ENCODE measurements at regions not wholly inside any gene's neighbourhood (a gene's known extent, or its start where the extent isn't known, plus 50 kb on each side); places are given as distances from the start of the nearest gene placed in this dataset.

- DNase-seq (ENCODE audit: low read depth, low spot score) (no peak), ATAC-seq (no peak)
- TF ChIP-seq REST (IDR thresholded peaks at IDR 0.05; ENCODE audit: insufficient read depth in 1 of 2, low read depth in 2 of 2, low read length in 1 of 2) (no peak), POLR2AphosphoS5 (IDR thresholded peaks at IDR 0.05; ENCODE audit: low read depth, low read length) (no peak), SIN3A (IDR thresholded peaks at IDR 0.05; ENCODE audit: borderline replicate concordance, insufficient read depth, low read depth, low read length) (no peak), TCF7L2 (IDR thresholded peaks at IDR 0.05; ENCODE audit: low read depth, low read length) (no peak), CTCF (IDR thresholded peaks at IDR 0.05) (no peak)
- ChIA-PET POLR2A (no interaction called here), CTCF (no interaction called here)
- Histone ChIP-seq H3K27ac (ENCODE audit: low read length) (no peak overlapping the region), H3K27me3 (ENCODE audit: control insufficient read depth, insufficient read depth, low read length) (no peaks in the 10 kb centered on the region), H3K4me1 (ENCODE audit: control insufficient read depth, insufficient read depth, low read length) (no peaks in the 10 kb centered on the region), H3K36me3 (ENCODE audit: control insufficient read depth, insufficient read depth, low read length) (no peaks in the 10 kb centered on the region), H3K9me3 (ENCODE audit: control insufficient read depth, insufficient read depth, low read depth, low read length) (no peaks in the 10 kb centered on the region), H3K4me3 (ENCODE audit: low read depth in 2 of 2, low read length in 2 of 2) (no peak overlapping the region)
- in situ Hi-C loops (cut with HindIII; ENCODE audit: low pct_unique_long_range_greater_than_20kb, low sequenced_read_pairs), result no loop called here
- intact Hi-C loops (cut with micrococcal nuclease; ENCODE audit: unreplicated experiment), result no loop called here
- no TSS peak for BruUV-seq (replicated peaks)
Measured at GRCh38 chr16:55043499-55043898, 112.8 kb downstream of the IRX5 start.

GRCh38 chr16:55044201-55044975, 113.7 kb downstream of the IRX5 start:
- no TSS peak for BruUV-seq (replicated peaks)
- Histone ChIP-seq H3K36me3 (ENCODE audit: control insufficient read depth, insufficient read depth, low read length) (no peaks in the 10 kb centered on the region), H3K4me1 (ENCODE audit: control insufficient read depth, insufficient read depth, low read length) (no peaks in the 10 kb centered on the region), H3K9me3 (ENCODE audit: control insufficient read depth, insufficient read depth, low read depth, low read length) (no peaks in the 10 kb centered on the region), H3K27me3 (ENCODE audit: control insufficient read depth, insufficient read depth, low read length) (no peaks in the 10 kb centered on the region), H3K4me3 (ENCODE audit: low read depth in 2 of 2, low read length in 2 of 2) (no peak overlapping the region), H3K27ac (ENCODE audit: low read length) (no peak overlapping the region)
- in situ Hi-C loops (cut with HindIII; ENCODE audit: low pct_unique_long_range_greater_than_20kb, low sequenced_read_pairs), result no loop called here
- DNase-seq (ENCODE audit: low read depth, low spot score) (no peak), ATAC-seq (no peak)
- TF ChIP-seq TCF7L2 (IDR thresholded peaks at IDR 0.05; ENCODE audit: low read depth, low read length) (no peak), CTCF (IDR thresholded peaks at IDR 0.05) (no peak), SIN3A (IDR thresholded peaks at IDR 0.05; ENCODE audit: borderline replicate concordance, insufficient read depth, low read depth, low read length) (no peak), POLR2AphosphoS5 (IDR thresholded peaks at IDR 0.05; ENCODE audit: low read depth, low read length) (no peak), REST (IDR thresholded peaks at IDR 0.05; ENCODE audit: insufficient read depth in 1 of 2, low read depth in 2 of 2, low read length in 1 of 2) (no peak)
- POLR2A ChIA-PET, result no interaction called here
- intact Hi-C loops (cut with micrococcal nuclease; ENCODE audit: unreplicated experiment), result no loop called here
- CTCF ChIA-PET, result no interaction called here

Measured in Panc1 (cell line).